LNCaP clone FGC (cell line): ENCODE measurements at regions not wholly inside any gene's neighbourhood (a gene's known extent, or its start where the extent isn't known, plus 50 kb on each side); places are given as distances from the start of the nearest gene placed in this dataset.
A peak's percentile ranks its signal among the peaks of the same experiment; 100 is the strongest.
"Not testable (repeated sequence)": the region's sequence is repeated elsewhere in the genome, so short reads cannot be mapped to it uniquely, and the experiment has no call there.

Experiments
- DNase-seq: peaks from one replicate; pipeline ENCODE4 v3.0.0-alpha.2; 2011; ENCODE audit warnings: low read depth
- H3K4me3 ChIP-seq: 2 replicates; pipeline ENCODE4 v1.5.1; 2011; ENCODE audit warnings: mild to moderate bottlenecking, low read depth, low read length, control low read depth
- CTCF ChIP-seq: IDR thresholded peaks from 2 replicates; pipeline ENCODE4 v1.5.1; 2012; ENCODE audit warnings: mild to moderate bottlenecking; ENCODE audit not compliant: control insufficient read depth, insufficient read depth; ENCODE audit errors: extremely low read depth

- peak; percentile 25; the same call in 1 of the 2 replicates for TF ChIP-seq CTCF
- no peak overlapping the region for H3K4me3 ChIP-seq
- DNase-seq: no peak
These were observed 497.6 kb upstream of the PHF14 start for GRCh38 chr7:10475940-10476641.

GRCh38 chr7:10476642-10477041 is 497.0 kb upstream of the PHF14 start:
- no peak for DNase-seq
- H3K4me3 ChIP-seq: no peak overlapping the region
- no peak for TF ChIP-seq CTCF

GRCh38 chr7:10483671-10484070 is 490.0 kb upstream of the PHF14 start:
- TF ChIP-seq CTCF: no peak
- no peak for DNase-seq
- H3K4me3 ChIP-seq: no peak overlapping the region

GRCh38 chr7:10484767-10485166 is 488.9 kb upstream of the PHF14 start:
- TF ChIP-seq CTCF: no peak
- no peak for DNase-seq
- no peak overlapping the region for H3K4me3 ChIP-seq

- DNase-seq, H3K4me3 ChIP-seq: not testable (repeated sequence)
These were observed 472.3 kb upstream of the PHF14 start for GRCh38 chr7:10501206-10501884.

GRCh38 chr7:10507032-10507431 is 466.6 kb upstream of the PHF14 start:
- DNase-seq: no peak
- TF ChIP-seq CTCF: no peak
- no peak overlapping the region for H3K4me3 ChIP-seq

- TF ChIP-seq CTCF: no peak
- H3K4me3 ChIP-seq: no peak overlapping the region
- DNase-seq: no peak
These were observed 452.4 kb upstream of the PHF14 start for GRCh38 chr7:10521306-10521705.

- DNase-seq, H3K4me3 ChIP-seq: not testable (repeated sequence)
These were observed 440.2 kb upstream of the PHF14 start for GRCh38 chr7:10533429-10533828.
